H1 (cell line): ENCODE measurements at regions not wholly inside any gene's neighbourhood (a gene's known extent, or its start where the extent isn't known, plus 50 kb on each side); places are given as distances from the start of the nearest gene placed in this dataset.
A peak's percentile ranks its signal among the peaks of the same experiment; 100 is the strongest.

Source experiments
- CTCF ChIA-PET: fragments of 300-600 bp; sonication (Branson Sonifier 250); formaldehyde crosslinking; loops from one replicate; lab custom pipeline; 2021; ENCODE audit not compliant: partially characterized antibody; lab: Charles Lee
- POLR2A ChIA-PET: fragments of 300-600 bp; sonication (Branson Sonifier 250); formaldehyde crosslinking; loops from one replicate; lab custom pipeline; 2021; ENCODE audit warnings: inconsistent platforms; ENCODE audit not compliant: partially characterized antibody; lab: Charles Lee
- DNase-seq, 2 experiments: peaks; one replicate each; pipeline versions ENCODE4 v3.0.0 to v3.0.0-alpha.2; 2010 to 2022; ENCODE audit warnings: low spot score in 2 of 2, low read depth in 1 of 2, mixed read lengths in 1 of 2
- FAIRE-seq: peaks from 2 replicates; lab custom pipeline; 2011; peaks lifted over from hg19 to GRCh38; lab: Jason Lieb, UNC
- H2AFZ ChIP-seq: 2 replicates; pipeline ENCODE4 v1.8.1; 2012; ENCODE audit warnings: low read length, inconsistent platforms
- H2AK5ac ChIP-seq: 2 replicates; pipeline ENCODE4 v1.6.1; 2013; ENCODE audit warnings: low read depth, low read length
- H2BK120ac ChIP-seq: replicated peaks from 2 replicates; pipeline ENCODE3; 2013; ENCODE audit warnings: low read depth, low read length, inconsistent platforms
- H2BK12ac ChIP-seq: 2 replicates; pipeline ENCODE4 v1.6.1; 2013; ENCODE audit warnings: low read depth, low read length
- H2BK15ac ChIP-seq: 2 replicates; pipeline ENCODE4 v1.6.1; 2013; ENCODE audit warnings: low read length
- H2BK20ac ChIP-seq: 2 replicates; pipeline ENCODE4 v1.6.1; 2013; ENCODE audit warnings: low read length
- H2BK5ac ChIP-seq: 2 replicates; pipeline ENCODE4 v1.6.1; 2013; ENCODE audit warnings: low read depth, low read length
- H3K14ac ChIP-seq: 2 replicates; pipeline ENCODE4 v1.6.1; 2013; ENCODE audit warnings: inconsistent platforms; ENCODE audit not compliant: insufficient read length
- H3K18ac ChIP-seq: 2 replicates; pipeline ENCODE4 v1.6.1; 2013; ENCODE audit warnings: low read length; ENCODE audit errors: extremely low read depth
- H3K23ac ChIP-seq: 2 replicates; pipeline ENCODE4 v1.6.1; 2013; ENCODE audit warnings: inconsistent platforms; ENCODE audit not compliant: insufficient read length
- H3K23me2 ChIP-seq: 2 replicates; pipeline ENCODE4 v1.6.1; 2013; ENCODE audit warnings: low read depth, low read length
- H3K27ac ChIP-seq: 2 replicates; pipeline ENCODE4 v1.6.1; 2011; ENCODE audit warnings: low read depth, low read length, inconsistent platforms
- H3K27me3 ChIP-seq, 4 experiments: replicated peaks in 1 of 4; 1 replicate in 1 of 4; 2 replicates in 3 of 4; pipeline versions ENCODE4 v1.6.1 to v1.8.1; 2011 to 2013; ENCODE audit warnings: low read length in 3 of 4, mild to moderate bottlenecking in 3 of 4, inconsistent platforms in 2 of 4, mixed read lengths in 2 of 4, moderate library complexity in 1 of 4; ENCODE audit not compliant: control insufficient read depth in 3 of 4, insufficient read depth in 3 of 4; ENCODE audit errors: extremely low read depth in 1 of 4
- H3K36me3 ChIP-seq, 4 experiments: 2 replicates each; pipeline versions ENCODE4 v1.6.1 to v1.8.1; 2011 to 2013; ENCODE audit warnings: mild to moderate bottlenecking in 4 of 4, low read length in 3 of 4, moderate library complexity in 2 of 4, control low read depth in 1 of 4, inconsistent platforms in 1 of 4; ENCODE audit not compliant: insufficient read depth in 4 of 4, control insufficient read depth in 2 of 4
- H3K4ac ChIP-seq: replicated peaks from 2 replicates; pipeline ENCODE3; 2013; ENCODE audit warnings: low read length, low read depth, mixed read lengths, inconsistent platforms; ENCODE audit not compliant: insufficient read length
- H3K4me1 ChIP-seq, 4 experiments: replicated peaks in 1 of 4; 1 replicate in 1 of 4; 2 replicates in 3 of 4; pipeline versions ENCODE4 v1.6.1 to v1.8.1; 2011 to 2013; ENCODE audit warnings: low read length in 3 of 4, inconsistent platforms in 2 of 4, mixed read lengths in 1 of 4; ENCODE audit not compliant: insufficient read depth in 4 of 4, control insufficient read depth in 3 of 4
- H3K4me2 ChIP-seq, 2 experiments: 2 replicates each; pipeline versions ENCODE4 v1.6.1 to v1.8.1; 2011 to 2013; ENCODE audit warnings: low read depth in 2 of 2, low read length in 2 of 2, control low read depth in 1 of 2, inconsistent platforms in 1 of 2, mild to moderate bottlenecking in 1 of 2; ENCODE audit not compliant: insufficient read depth in 1 of 2
- H3K4me3 ChIP-seq, 4 experiments: fragments of 200-600, 300-600 bp in 1 of 4; sonication (generic), shearing (Covaris generic), sonication (Bioruptor Twin) in 1 of 4; 2 replicates each; pipeline versions ENCODE4 v1.5.1 to v1.8.1; 2011 to 2016; ENCODE audit warnings: low read length in 4 of 4, low read depth in 3 of 4, control low read depth in 2 of 4, inconsistent platforms in 2 of 4, mild to moderate bottlenecking in 2 of 4, mixed read lengths in 1 of 4, moderate library complexity in 1 of 4; ENCODE audit not compliant: insufficient read depth in 2 of 4; ENCODE audit errors: extremely low read depth in 1 of 4
- H3K56ac ChIP-seq: replicated peaks from 2 replicates; pipeline ENCODE3; 2013; ENCODE audit warnings: low read depth, mild to moderate bottlenecking, mixed read lengths, low read length, inconsistent platforms; ENCODE audit not compliant: insufficient read length
- H3K79me1 ChIP-seq: 2 replicates; pipeline ENCODE4 v1.6.1; 2013; ENCODE audit warnings: low read depth, low read length, control low read depth
- H3K79me2 ChIP-seq, 2 experiments: 2 replicates each; pipeline versions ENCODE4 v1.6.1 to v1.8.1; 2012 to 2013; ENCODE audit warnings: low read length in 2 of 2, mild to moderate bottlenecking in 2 of 2, inconsistent platforms in 1 of 2; ENCODE audit not compliant: insufficient read depth in 2 of 2, control insufficient read depth in 1 of 2
- H3K9ac ChIP-seq, 4 experiments: replicated peaks in 1 of 4; 1 replicate in 1 of 4; 2 replicates in 3 of 4; pipeline versions ENCODE4 v1.6.1 to v1.8.1; 2011 to 2013; ENCODE audit warnings: low read depth in 3 of 4, low read length in 3 of 4, control low read depth in 2 of 4, mild to moderate bottlenecking in 2 of 4, moderate library complexity in 2 of 4, inconsistent platforms in 1 of 4; ENCODE audit errors: extremely low read depth in 1 of 4
- H3K9me3 ChIP-seq, 2 experiments: 2 replicates each; pipeline versions ENCODE4 v1.6.1 to v1.8.1; 2012 to 2013; ENCODE audit warnings: mild to moderate bottlenecking in 2 of 2, moderate library complexity in 2 of 2, control low read depth in 1 of 2, inconsistent platforms in 1 of 2, low read depth in 1 of 2, low read length in 1 of 2, mixed read lengths in 1 of 2; ENCODE audit not compliant: insufficient read depth in 2 of 2
- H4K20me1 ChIP-seq, 2 experiments: replicated peaks in 1 of 2; 2 replicates each; pipeline versions ENCODE3 to v1.8.1; 2011 to 2013; ENCODE audit warnings: inconsistent platforms in 2 of 2, low read length in 2 of 2, mild to moderate bottlenecking in 1 of 2; ENCODE audit not compliant: insufficient read depth in 2 of 2, control insufficient read depth in 1 of 2
- H4K5ac ChIP-seq: 2 replicates; pipeline ENCODE4 v1.6.1; 2013; ENCODE audit warnings: low read length, low read depth, mixed read lengths, inconsistent platforms; ENCODE audit not compliant: insufficient read length
- H4K8ac ChIP-seq: 2 replicates; pipeline ENCODE4 v1.8.0; 2013; ENCODE audit warnings: mild to moderate bottlenecking, moderate library complexity, low read length, inconsistent platforms; ENCODE audit not compliant: insufficient read depth; ENCODE audit errors: extremely low read depth
- H4K91ac ChIP-seq: replicated peaks from 2 replicates; pipeline ENCODE3; 2013; ENCODE audit warnings: low read length, mixed read lengths, inconsistent platforms; ENCODE audit not compliant: insufficient read length
- BCL11A ChIP-seq, 2 experiments: IDR thresholded peaks; one replicate each; pipeline ENCODE4 v1.6.1; 2011; ENCODE audit warnings: low read depth in 2 of 2, low read length in 2 of 2, mild to moderate bottlenecking in 2 of 2
- BRCA1 ChIP-seq: IDR thresholded peaks from 2 replicates; pipeline ENCODE4 v1.6.1; 2012; ENCODE audit warnings: low read depth, low read length, improper control_type of control experiment
- CBX5 ChIP-seq: fragments of 300-800, 300-1000 bp; sonication (generic); IDR thresholded peaks from 2 replicates; pipeline ENCODE4 v1.7.1; 2016; ENCODE audit warnings: antibody characterized with exemption, low read length, low read depth
- CHD2 ChIP-seq: IDR thresholded peaks from 2 replicates; pipeline ENCODE4 v1.6.1; 2012; ENCODE audit warnings: low read length, improper control_type of control experiment
- CTBP2 ChIP-seq: IDR thresholded peaks from 2 replicates; pipeline ENCODE4 v1.7.0; 2011; ENCODE audit warnings: borderline replicate concordance, mild to moderate bottlenecking, moderate library complexity, mixed read lengths, low read length; ENCODE audit not compliant: insufficient read depth, insufficient read length
- JUN ChIP-seq: IDR thresholded peaks from 2 replicates; pipeline ENCODE4 v1.6.1; 2011; ENCODE audit warnings: low read depth, mild to moderate bottlenecking, improper control_type of control experiment, low read length
- NRF1 ChIP-seq: IDR thresholded peaks from 2 replicates; pipeline ENCODE4 v1.6.1; 2011; ENCODE audit warnings: mild to moderate bottlenecking, low read depth, low read length, improper control_type of control experiment
- POU5F1 ChIP-seq: IDR thresholded peaks from 2 replicates; pipeline ENCODE4 v1.6.1; 2011; ENCODE audit warnings: low read depth, mild to moderate bottlenecking, low read length, moderate library complexity
- RFX5 ChIP-seq: IDR thresholded peaks from 2 replicates; pipeline ENCODE4 v1.6.1; 2011; ENCODE audit warnings: low read depth, low read length, improper control_type of control experiment, borderline replicate concordance
- RXRA ChIP-seq: IDR thresholded peaks from 2 replicates; pipeline ENCODE4 v1.6.1; 2011; ENCODE audit warnings: low read depth, mild to moderate bottlenecking, low read length, moderate library complexity; ENCODE audit not compliant: insufficient read depth
- SP1 ChIP-seq: IDR thresholded peaks from 2 replicates; pipeline ENCODE4 v1.6.1; 2011; ENCODE audit warnings: low read depth, low read length
- SUZ12 ChIP-seq: fragments of 200-600 bp; sonication (generic); IDR thresholded peaks from 2 replicates; pipeline ENCODE4 v1.6.1; 2012; ENCODE audit warnings: mild to moderate bottlenecking, inconsistent platforms, low read length, moderate library complexity, mixed read lengths
- TAF7 ChIP-seq: optimal IDR thresholded peaks from 2 replicates; pipeline ENCODE3; 2011; ENCODE audit warnings: low read depth, mild to moderate bottlenecking, inconsistent platforms, low read length, moderate library complexity, borderline replicate concordance
- YY1 ChIP-seq: IDR thresholded peaks from 2 replicates; pipeline ENCODE4 v1.6.1; 2011; ENCODE audit warnings: low read depth, mild to moderate bottlenecking, low read length
- WGBS, 2 experiments: shearing (Covaris generic) in 1 of 2; methylation state at CpG; one replicate each; pipeline versions ENCODE4 v1.1.6 to v1.1.7; 2013 to 2015; ENCODE audit warnings: low lambda C conversion rate in 2 of 2, mixed read lengths in 2 of 2, inconsistent platforms in 1 of 2, low coverage in 1 of 2, missing lambda C conversion rate in 1 of 2; ENCODE audit not compliant: insufficient replicate concordance in 2 of 2, insufficient coverage in 1 of 2, insufficient read length in 1 of 2; ENCODE audit errors: extremely low coverage in 1 of 2, missing lambda C conversion rate in 1 of 2; 5-methylcytosine and 5-hydroxymethylcytosine counted together

DNA sequence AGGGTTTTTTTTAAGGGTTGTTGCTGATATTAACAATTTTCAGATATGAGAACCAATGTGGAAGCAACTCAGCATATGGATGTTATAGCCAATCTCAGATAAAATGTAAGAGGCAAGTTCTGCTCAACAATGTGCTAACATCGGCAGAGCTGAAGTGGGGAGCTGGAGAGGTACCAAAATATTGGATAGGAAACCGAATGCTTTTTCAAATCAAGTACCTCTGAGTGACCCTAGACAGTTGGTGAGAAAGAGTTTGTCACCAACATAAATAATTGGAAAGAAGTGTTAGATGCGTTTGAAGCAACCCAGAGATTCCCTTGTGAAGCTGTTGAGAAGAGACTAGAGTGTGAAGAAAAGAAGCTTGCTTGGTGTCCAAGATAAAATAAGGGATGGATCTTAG, 140.7 kb downstream of the SOX4 start:
- Histone ChIP-seq H3K27ac (no peak overlapping the region), H3K4me3 (no peak overlapping the region), H3K4me2 (no peak overlapping the region), H3K23me2 (no peaks in the 10 kb centered on the region), H2BK12ac (no peak overlapping the region), H4K91ac (no peak overlapping the region), H3K79me2 (peaks cover 12 to 96% of the 10 kb centered on the region in 2 experiments; a peak in 3 of 4 replicates), H3K36me3 (no peaks in the 10 kb centered on the region), H3K14ac (no peak overlapping the region), H4K8ac (no peak overlapping the region), H2BK120ac (no peak overlapping the region), H2BK15ac (no peak overlapping the region), H4K5ac (no peak overlapping the region), H3K23ac (no peak overlapping the region), H3K18ac (no peak overlapping the region), H3K4me1 (peaks cover 0 to 29% (median 20%) of the 10 kb centered on the region in 4 experiments; a peak in 6 of 7 replicates), H3K9me3 (no peaks in the 10 kb centered on the region), H3K79me1 (peaks cover 2% of the 10 kb centered on the region; the same call in 1 of the 2 replicates), H2AFZ (no peak overlapping the region), H3K9ac (no peak overlapping the region), H3K4ac (no peak overlapping the region), H2BK20ac (no peak overlapping the region), H4K20me1 (peaks cover 6% of the 10 kb centered on the region in 2 experiments), H3K27me3 (no peaks in the 10 kb centered on the region), H2BK5ac (no peak overlapping the region), H3K56ac (no peak overlapping the region), H2AK5ac (no peak overlapping the region)
- ChIA-PET CTCF (interaction anchor here (0.5 kb wide), 1 partner anchor 15 kb away, joined by 3 read pairs; no protein-coding TSS in a partner anchor), POLR2A (interaction anchor here (1.5 kb wide), 1 partner anchor 15 kb away, joined by 3 read pairs; no protein-coding TSS in a partner anchor)
- WGBS, 2 experiments, result 90% methylated on average over 3 of the region's 3 CpGs; no CpG with 5 or more reads in 1 of the 2 experiments
- DNase-seq, result peak in 1 of 2 experiments; percentile 19
- FAIRE-seq, result no peak
- no peak for TF ChIP-seq POU5F1
- no peak for TF ChIP-seq JUN
- no peak for TF ChIP-seq CHD2
- no peak for TF ChIP-seq RFX5
- TF ChIP-seq TAF7, result no peak
- TF ChIP-seq SUZ12, result no peak
- TF ChIP-seq YY1, result no peak
- no peak for TF ChIP-seq NRF1
- TF ChIP-seq CBX5, result no peak
- no peak for TF ChIP-seq SP1
- TF ChIP-seq BCL11A (IDR thresholded peaks at IDR 0.05; ENCODE audit: low read depth in 2 of 2, low read length in 2 of 2), result no peak
- no peak for TF ChIP-seq CTBP2
- no peak for TF ChIP-seq RXRA
- no peak for TF ChIP-seq BRCA1
